CD4-positive, alpha-beta T cell (primary cell): ENCODE measurements at regions not wholly inside any gene's neighbourhood (a gene's known extent, or its start where the extent isn't known, plus 50 kb on each side); places are given as distances from the start of the nearest gene placed in this dataset.

ENCODE experiments used
- ATAC-seq: fragments of 200-7000 bp; cut with Tn5 transposase; one replicate; pipeline ENCODE4 v1.10.0; 2022; ENCODE audit warnings: mild to moderate bottlenecking; ENCODE audit not compliant: poor library complexity
- CTCF ChIA-PET: fragments of 350-600 bp; sonication (Branson Sonifier 250); formaldehyde crosslinking; loops from one replicate; lab custom pipeline; 2021; ENCODE audit warnings: antibody characterized with exemption, inconsistent platforms; lab: Charles Lee
- POLR2A ChIA-PET: fragments of 350-600 bp; sonication (Branson Sonifier 250); formaldehyde crosslinking; loops from one replicate; lab custom pipeline; 2021; ENCODE audit warnings: antibody characterized with exemption, inconsistent platforms; lab: Charles Lee
- DNase-seq, 14 experiments: peaks; one replicate each; pipeline ENCODE4 v3.0.0-alpha.2; 2013 to 2020; ENCODE audit warnings: mixed read lengths in 2 of 14
- H3K27ac ChIP-seq, 2 donors: one replicate each; pipeline versions ENCODE4 v1.5.1 to v1.7.0; 2013; ENCODE audit warnings: low read length in 2 of 2, low read depth in 1 of 2, mild to moderate bottlenecking in 1 of 2
- H3K27me3 ChIP-seq, 2 experiments: 1 replicate in 1 of 2; 2 replicates in 1 of 2; pipeline versions ENCODE4 v1.6.1 to v1.7.0; 2013; ENCODE audit warnings: low read length in 2 of 2, control low read depth in 1 of 2, mild to moderate bottlenecking in 1 of 2, moderate library complexity in 1 of 2; ENCODE audit not compliant: insufficient read depth in 2 of 2, control insufficient read depth in 1 of 2
- H3K36me3 ChIP-seq: one replicate; pipeline ENCODE4 v1.6.1; 2013; ENCODE audit warnings: low read length, control low read depth; ENCODE audit not compliant: insufficient read depth
- H3K4me1 ChIP-seq: one replicate; pipeline ENCODE4 v1.6.1; 2013; ENCODE audit warnings: low read length, control low read depth; ENCODE audit not compliant: insufficient read depth
- H3K4me3 ChIP-seq: one replicate; pipeline ENCODE4 v1.5.1; 2013; ENCODE audit warnings: mild to moderate bottlenecking, low read length, moderate library complexity
- H3K9me3 ChIP-seq, 2 experiments: 1 replicate in 1 of 2; 2 replicates in 1 of 2; pipeline versions ENCODE4 v1.6.1 to v1.7.0; 2013; ENCODE audit warnings: low read length in 2 of 2, mild to moderate bottlenecking in 2 of 2, control low read depth in 1 of 2, moderate library complexity in 1 of 2; ENCODE audit not compliant: control insufficient read depth in 1 of 2, insufficient read depth in 1 of 2
- H3K27ac Mint-ChIP-seq: one replicate; pipeline ENCODE4 v1.8.0; 2020; ENCODE audit warnings: mixed read lengths
- H3K27me3 Mint-ChIP-seq: one replicate; pipeline ENCODE4 v1.8.0; 2021; ENCODE audit warnings: mixed read lengths
- H3K36me3 Mint-ChIP-seq: one replicate; pipeline ENCODE4 v1.8.0; 2021; ENCODE audit warnings: low read depth, mixed read lengths
- H3K4me1 Mint-ChIP-seq: one replicate; pipeline ENCODE4 v1.8.0; 2021; ENCODE audit warnings: low read depth, mixed read lengths
- H3K4me3 Mint-ChIP-seq: one replicate; pipeline ENCODE4 v1.8.0; 2020; ENCODE audit warnings: mild to moderate bottlenecking, mixed read lengths
- H3K9me3 Mint-ChIP-seq: one replicate; pipeline ENCODE4 v1.8.0; 2020; ENCODE audit warnings: mixed read lengths
- CTCF ChIP-seq: fragments of 200-600 bp; IDR thresholded peaks from one replicate; pipeline ENCODE4 v1.8.0; 2022; ENCODE audit warnings: antibody characterized with exemption, mild to moderate bottlenecking
- intact Hi-C, 2 experiments: fragments of 100-400 bp; cut with DNase I in 1 of 2; cut with micrococcal nuclease in 1 of 2; formaldehyde crosslinking; loops; one replicate each; pipeline versions ENCODE4 v1.15.1 to v1.9.0; 2023 to 2025; cut with DNase I, micrococcal nuclease

GRCh38 chr5:143501310-143502044, 98.0 kb upstream of the NR3C1 start:
- Histone ChIP-seq H3K4me3 (no peak overlapping the region), H3K4me1 (no peaks in the 10 kb centered on the region), H3K27me3 (no peaks in the 10 kb centered on the region), H3K9me3 (no peaks in the 10 kb centered on the region), H3K27ac (no peak overlapping the region), H3K36me3 (no peaks in the 10 kb centered on the region)
- no peaks in the 10 kb centered on the region for H3K36me3 Mint-ChIP-seq
- H3K4me3 Mint-ChIP-seq: no peak overlapping the region
- no peak for ATAC-seq
- H3K4me1 Mint-ChIP-seq: no peaks in the 10 kb centered on the region
- DNase-seq: no peak
- TF ChIP-seq CTCF: no peak
- intact Hi-C loops: no loop called here
- H3K27ac Mint-ChIP-seq: no peak overlapping the region
- H3K9me3 Mint-ChIP-seq: peaks cover 4% of the 10 kb centered on the region
- ChIA-PET CTCF (interaction anchor here (0.9 kb wide), 1 partner anchor 9 kb away, joined by 3 read pairs; no protein-coding TSS in a partner anchor), POLR2A (no interaction called here)
- H3K27me3 Mint-ChIP-seq: no peaks in the 10 kb centered on the region

- CTCF ChIA-PET: no interaction called here
- H3K27me3 Mint-ChIP-seq: no peaks in the 10 kb centered on the region
- no peak for TF ChIP-seq CTCF
- POLR2A ChIA-PET: no interaction called here
- Histone ChIP-seq H3K4me1 (no peaks in the 10 kb centered on the region), H3K27ac (no peak overlapping the region), H3K9me3 (no peaks in the 10 kb centered on the region), H3K4me3 (no peak overlapping the region), H3K36me3 (no peaks in the 10 kb centered on the region), H3K27me3 (no peaks in the 10 kb centered on the region)
- H3K27ac Mint-ChIP-seq: no peak overlapping the region
- H3K4me1 Mint-ChIP-seq: no peaks in the 10 kb centered on the region
- no peak for ATAC-seq
- H3K9me3 Mint-ChIP-seq: no peaks in the 10 kb centered on the region
- H3K4me3 Mint-ChIP-seq: no peak overlapping the region
- DNase-seq: no peak
- intact Hi-C loops: no loop called here
- H3K36me3 Mint-ChIP-seq: no peaks in the 10 kb centered on the region
Observed at GRCh38 chr5:143499480-143500114, 96.1 kb upstream of the NR3C1 start.

- TF ChIP-seq CTCF: no peak
- Mint-ChIP-seq H3K9me3 (no peaks in the 10 kb centered on the region), H3K36me3 (no peaks in the 10 kb centered on the region), H3K27me3 (no peaks in the 10 kb centered on the region), H3K27ac (no peak overlapping the region), H3K4me1 (no peaks in the 10 kb centered on the region), H3K4me3 (no peak overlapping the region)
- Histone ChIP-seq H3K27me3 (no peaks in the 10 kb centered on the region), H3K36me3 (no peaks in the 10 kb centered on the region), H3K4me1 (no peaks in the 10 kb centered on the region), H3K9me3 (no peaks in the 10 kb centered on the region), H3K4me3 (no peak overlapping the region), H3K27ac (no peak overlapping the region)
- ChIA-PET POLR2A (no interaction called here), CTCF (no interaction called here)
- intact Hi-C loops: no loop called here
- ATAC-seq (no peak), DNase-seq (no peak)
Observed at GRCh38 chr5:143498821-143499220, 95.3 kb upstream of the NR3C1 start.
